Kidney tubule cell (primary cell): ENCODE measurements at regions not wholly inside any gene's neighbourhood (a gene's known extent, or its start where the extent isn't known, plus 50 kb on each side); places are given as distances from the start of the nearest gene placed in this dataset.

ENCODE experiments used
- DNase-seq: peaks from one replicate; pipeline ENCODE4 v3.0.0-alpha.2; 2018; ENCODE audit warnings: low spot score

- DNase-seq, result no peak
Measured at GRCh38 chr20:60961551-60961950, 290.5 kb upstream of the CDH4 start.

- DNase-seq, result no peak
Measured at GRCh38 chr20:60962367-60963045, 289.6 kb upstream of the CDH4 start.

GRCh38 chr20:60963146-60963545, 288.9 kb upstream of the CDH4 start:
- no peak for DNase-seq

- DNase-seq, result no peak
Measured at GRCh38 chr20:60964911-60965310, 287.1 kb upstream of the CDH4 start.

GRCh38 chr20:60966031-60966430, 286.0 kb upstream of the CDH4 start:
- DNase-seq, result no peak

GRCh38 chr20:60966766-60967165, 285.3 kb upstream of the CDH4 start:
- DNase-seq, result no peak

- no peak for DNase-seq
Measured at GRCh38 chr20:60967431-60968316, 284.4 kb upstream of the CDH4 start.

GRCh38 chr20:60968853-60969720, 283.0 kb upstream of the CDH4 start:
- DNase-seq, result no peak

GRCh38 chr20:60970601-60971000, 281.5 kb upstream of the CDH4 start:
- no peak for DNase-seq

GRCh38 chr20:60974022-60974421, 278.0 kb upstream of the CDH4 start:
- DNase-seq, result no peak

GRCh38 chr20:60974441-60974945, 277.6 kb upstream of the CDH4 start:
- no peak for DNase-seq

- no peak for DNase-seq
Measured at GRCh38 chr20:60976139-60976538, 275.9 kb upstream of the CDH4 start.

GRCh38 chr20:60976913-60977312, 275.1 kb upstream of the CDH4 start:
- no peak for DNase-seq

- DNase-seq, result no peak
Measured at GRCh38 chr20:60977901-60978300, 274.2 kb upstream of the CDH4 start.

GRCh38 chr20:60984666-60985065, 267.4 kb upstream of the CDH4 start:
- DNase-seq, result no peak

- no peak for DNase-seq
Measured at GRCh38 chr20:60986506-60987156, 265.4 kb upstream of the CDH4 start.

- DNase-seq, result no peak
Measured at GRCh38 chr20:60990061-60990460, 262.0 kb upstream of the CDH4 start.

GRCh38 chr20:60990643-60991042, 261.4 kb upstream of the CDH4 start:
- DNase-seq, result no peak

GRCh38 chr20:60993433-60994044, 258.5 kb upstream of the CDH4 start:
- peak; percentile 16 for DNase-seq

- DNase-seq, result no peak
Measured at GRCh38 chr20:60999250-60999649, 252.8 kb upstream of the CDH4 start.

GRCh38 chr20:61002090-61002489, 250.0 kb upstream of the CDH4 start:
- DNase-seq, result no peak
